HEK293T (cell line): ENCODE measurements at regions not wholly inside any gene's neighbourhood (a gene's known extent, or its start where the extent isn't known, plus 50 kb on each side); places are given as distances from the start of the nearest gene placed in this dataset.
"Not testable (repeated sequence)": the region's sequence is repeated elsewhere in the genome, so short reads cannot be mapped to it uniquely, and the experiment has no call there.

Experiments used
- FOXK2 ChIP-seq: fragments of 450-650 bp; IDR thresholded peaks from 2 replicates; pipeline ENCODE4 v1.6.1; 2016; ENCODE audit warnings: mild to moderate bottlenecking
- FOXM1 ChIP-seq: fragments of 450-650 bp; IDR thresholded peaks from 2 replicates; pipeline ENCODE4 v1.6.1; 2017; ENCODE audit warnings: mild to moderate bottlenecking, borderline replicate concordance
- LEF1 ChIP-seq: fragments of 450-650 bp; IDR thresholded peaks from 2 replicates; pipeline ENCODE4 v1.6.1; 2017; ENCODE audit warnings: mild to moderate bottlenecking, borderline replicate concordance
- SP1 ChIP-seq: fragments of 450-650 bp; IDR thresholded peaks from 2 replicates; pipeline ENCODE4 v1.6.1; 2017
- SUZ12 ChIP-seq: fragments of 450-650 bp; IDR thresholded peaks from 2 replicates; pipeline ENCODE4 v1.6.1; 2016; ENCODE audit warnings: mild to moderate bottlenecking
- TARDBP ChIP-seq: fragments of 450-650 bp; IDR thresholded peaks from 2 replicates; pipeline ENCODE4 v1.6.1; 2016

DNA sequence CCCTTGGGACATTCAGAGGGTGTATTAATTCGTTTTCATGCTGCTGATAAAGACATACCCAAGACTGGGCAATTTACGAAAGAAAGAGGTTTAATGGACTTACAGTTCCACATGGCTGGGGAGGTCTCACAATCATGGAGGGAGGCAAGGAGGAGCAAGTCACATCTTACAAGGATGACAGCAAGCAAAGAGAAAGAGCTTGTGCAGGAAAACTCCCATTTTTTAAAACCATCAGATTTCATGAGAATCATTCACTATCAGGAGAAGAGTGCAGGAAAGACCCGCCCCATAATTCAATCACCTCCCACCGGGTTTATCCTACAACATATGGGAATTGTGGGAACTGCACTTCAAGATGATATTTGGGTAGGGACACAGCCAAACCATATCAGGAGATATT, 367.1 kb upstream of the SLC35B3 start:
- TF ChIP-seq TARDBP, SUZ12, LEF1, SP1, FOXK2, FOXM1: not testable (repeated sequence)
